ENCODE measurements at regions not wholly inside any gene's neighbourhood (a gene's known extent, or its start where the extent isn't known, plus 50 kb on each side); places are given as distances from the start of the nearest gene placed in this dataset.

GRCh38 chr9:592225-592624, 249.3 kb upstream of the DMRT1 start (continued):
- no peak for TF ChIP-seq ZNF518A (tag by site-specific recombination; conservative IDR thresholded peaks at IDR 0.05; ENCODE audit: low read depth)
- TF ChIP-seq IKZF3 (tag by site-specific recombination; IDR thresholded peaks at IDR 0.05): peak; percentile 56; the same call in 1 of the 2 replicates
- TF ChIP-seq ZNF416 (tag by site-specific recombination; IDR thresholded peaks at IDR 0.05): no peak
- no peak for TF ChIP-seq ZNF501 (tag by site-specific recombination; IDR thresholded peaks at IDR 0.05)
- peak; percentile 53; the same call in 1 of the 2 replicates for TF ChIP-seq ZNF843 (tag by site-specific recombination; IDR thresholded peaks at IDR 0.05)
- no peak for TF ChIP-seq ZNF335 (tag by site-specific recombination; conservative IDR thresholded peaks at IDR 0.05)
- TF ChIP-seq HOXC10 (CRISPR knock-in tag; IDR thresholded peaks at IDR 0.05): no peak
- no peak for TF ChIP-seq ZEB2 (tag by site-specific recombination; IDR thresholded peaks at IDR 0.05)
- TF ChIP-seq ZIC2 (tag by site-specific recombination; IDR thresholded peaks at IDR 0.05): no peak
- TF ChIP-seq ZBTB21 (tag by site-specific recombination; IDR thresholded peaks at IDR 0.05): no peak
- TF ChIP-seq SP3 (tag by site-specific recombination; IDR thresholded peaks at IDR 0.05): no peak
- 0 out of 2 replicates have a peak, but pooled peaks have one; percentile 17 for TF ChIP-seq ZNF24 (tag by site-specific recombination; IDR thresholded peaks at IDR 0.05)
- no peak for TF ChIP-seq TCF7L2 (IDR thresholded peaks at IDR 0.05; ENCODE audit: borderline replicate concordance, low read depth, low read length)
- TF ChIP-seq PRDM4 (tag by site-specific recombination; IDR thresholded peaks at IDR 0.05): 0 out of 2 replicates have a peak, but pooled peaks have one; percentile 14
- no peak for TF ChIP-seq ZNF514 (tag by site-specific recombination; IDR thresholded peaks at IDR 0.05)
- no peak for TF ChIP-seq SCRT1 (tag by site-specific recombination; IDR thresholded peaks at IDR 0.05; ENCODE audit: borderline replicate concordance)
- TF ChIP-seq ZNF350 (tag by site-specific recombination; IDR thresholded peaks at IDR 0.05): no peak
- TF ChIP-seq ZNF785 (tag by site-specific recombination; IDR thresholded peaks at IDR 0.05): no peak
- TF ChIP-seq ZNF362 (tag by site-specific recombination; IDR thresholded peaks at IDR 0.05): no peak
- TF ChIP-seq OSR2 (tag by site-specific recombination; IDR thresholded peaks at IDR 0.05): 0 out of 2 replicates have a peak, but pooled peaks have one; percentile 14
- TF ChIP-seq ZNF747 (tag by site-specific recombination; IDR thresholded peaks at IDR 0.05): no peak
- TF ChIP-seq ZNF654 (tag by site-specific recombination; IDR thresholded peaks at IDR 0.05; ENCODE audit: low read depth): no peak
- no peak for TF ChIP-seq KLF9 (tag by site-specific recombination; IDR thresholded peaks at IDR 0.05; ENCODE audit: low read depth)
- TF ChIP-seq ZFP69B (tag by site-specific recombination; IDR thresholded peaks at IDR 0.05): no peak
- no peak for TF ChIP-seq GLI4 (tag by site-specific recombination; IDR thresholded peaks at IDR 0.05)
- TF ChIP-seq ZNF133 (tag by site-specific recombination; IDR thresholded peaks at IDR 0.05): no peak
- TF ChIP-seq ZBTB20 (tag by site-specific recombination; IDR thresholded peaks at IDR 0.05): no peak
- TF ChIP-seq ZNF239 (tag by site-specific recombination; IDR thresholded peaks at IDR 0.05): no peak
- no peak for TF ChIP-seq ZNF580 (tag by site-specific recombination; IDR thresholded peaks at IDR 0.05)
- TF ChIP-seq ZSCAN18 (tag by site-specific recombination; IDR thresholded peaks at IDR 0.05): no peak
- TF ChIP-seq ZNF561 (tag by site-specific recombination; IDR thresholded peaks at IDR 0.05; ENCODE audit: borderline replicate concordance): no peak
- TF ChIP-seq ZBTB1 (tag by site-specific recombination; IDR thresholded peaks at IDR 0.05): no peak
- no peak for TF ChIP-seq RBAK (tag by site-specific recombination; IDR thresholded peaks at IDR 0.05)
- peak; percentile 32 for TF ChIP-seq SP7 (tag by site-specific recombination; IDR thresholded peaks at IDR 0.05)

All from HEK293 (cell line).